Endothelial cell of umbilical vein (primary cell): ENCODE measurements at regions not wholly inside any gene's neighbourhood (a gene's known extent, or its start where the extent isn't known, plus 50 kb on each side); places are given as distances from the start of the nearest gene placed in this dataset.

Source experiments
- BruUV-seq: library from RNA; stranded (reverse); fragments of 400-500 nt; replicated peaks from 2 replicates; lab custom pipeline; 2021; lab: Mats Ljungman, UMichigan
- CTCF ChIA-PET: fragments of 300-600, 350-600 bp; sonication (Branson Sonifier 250); formaldehyde crosslinking; loops from one replicate; lab custom pipeline; 2021; ENCODE audit warnings: antibody characterized with exemption, inconsistent platforms; lab: Charles Lee
- POLR2A ChIA-PET: fragments of 300-600, 350-600 bp; sonication (Branson Sonifier 250); formaldehyde crosslinking; loops from one replicate; lab custom pipeline; 2021; ENCODE audit warnings: antibody characterized with exemption, inconsistent platforms; lab: Charles Lee
- DNase-seq: peaks from one replicate; pipeline ENCODE4 v3.0.0-alpha.2; 2011; ENCODE audit warnings: low read depth, low spot score
- FAIRE-seq: peaks from 2 replicates; lab custom pipeline; 2011; peaks lifted over from hg19 to GRCh38; lab: Jason Lieb, UNC
- H2AFZ ChIP-seq: 2 replicates; pipeline ENCODE4 v1.6.0; 2012; ENCODE audit warnings: low read depth, low read length, control low read depth, inconsistent platforms
- H3K27ac ChIP-seq: 2 replicates; pipeline ENCODE4 v1.5.1; 2011; ENCODE audit warnings: low read depth, mild to moderate bottlenecking, control low read depth, low read length, moderate library complexity; ENCODE audit not compliant: insufficient read depth
- H3K27me3 ChIP-seq, 2 experiments: 2 replicates each; pipeline versions ENCODE4 v1.6.0 to v1.6.1; 2011; ENCODE audit warnings: low read length in 2 of 2, mixed read lengths in 1 of 2; ENCODE audit not compliant: control insufficient read depth in 2 of 2, insufficient read depth in 2 of 2
- H3K36me3 ChIP-seq, 2 experiments: 2 replicates in 1 of 2; 3 replicates in 1 of 2; pipeline ENCODE4 v1.5.1; 2011; ENCODE audit warnings: low read length in 2 of 2, mild to moderate bottlenecking in 1 of 2, moderate library complexity in 1 of 2; ENCODE audit not compliant: control insufficient read depth in 2 of 2, insufficient read depth in 2 of 2; ENCODE audit errors: extremely low read depth in 1 of 2
- H3K4me1 ChIP-seq: 3 replicates; pipeline ENCODE4 v1.5.1; 2011; ENCODE audit warnings: mild to moderate bottlenecking, low read length; ENCODE audit not compliant: control insufficient read depth, insufficient read depth; ENCODE audit errors: extremely low read depth
- H3K4me2 ChIP-seq: 2 replicates; pipeline ENCODE4 v1.6.1; 2011; ENCODE audit warnings: low read length, control low read depth, mixed read lengths; ENCODE audit not compliant: insufficient read depth
- H3K4me3 ChIP-seq, 3 experiments: fragments of 200-600 bp in 1 of 3; sonication (generic), shearing (Covaris generic) in 1 of 3; replicated peaks in 1 of 3; 2 replicates each; pipeline ENCODE4 v1.5.1; 2011 to 2016; ENCODE audit warnings: control low read depth in 3 of 3, low read length in 3 of 3, mild to moderate bottlenecking in 2 of 3, inconsistent platforms in 1 of 3, low read depth in 1 of 3, moderate library complexity in 1 of 3; ENCODE audit not compliant: insufficient read depth in 1 of 3
- H3K79me2 ChIP-seq: 2 replicates; pipeline ENCODE4 v1.6.0; 2012; ENCODE audit warnings: low read length, inconsistent platforms; ENCODE audit not compliant: control insufficient read depth, insufficient read depth
- H3K9ac ChIP-seq: replicated peaks from 2 replicates; pipeline ENCODE3; 2011; ENCODE audit warnings: low read length, control low read depth; ENCODE audit not compliant: insufficient read depth; ENCODE audit errors: extremely low read depth
- H3K9me1 ChIP-seq: replicated peaks from 3 replicates; pipeline ENCODE4 v1.6.0; 2011; ENCODE audit warnings: mild to moderate bottlenecking, low read length; ENCODE audit not compliant: control insufficient read depth, insufficient read depth; ENCODE audit errors: extremely low read depth
- H3K9me3 ChIP-seq: replicated peaks from 2 replicates; pipeline ENCODE4 v1.5.1; 2012; ENCODE audit warnings: low read length, inconsistent platforms; ENCODE audit not compliant: control insufficient read depth, insufficient read depth
- H4K20me1 ChIP-seq: replicated peaks from 2 replicates; pipeline ENCODE3; 2011; ENCODE audit warnings: mild to moderate bottlenecking, low read length; ENCODE audit not compliant: control insufficient read depth, insufficient read depth; ENCODE audit errors: extremely low read depth
- CTCF ChIP-seq, 2 donors: IDR thresholded peaks; 1 replicate in 1 of 2; 2 replicates in 1 of 2; pipeline ENCODE4 v1.5.1; 2011; ENCODE audit warnings: low read length in 2 of 2, mild to moderate bottlenecking in 2 of 2, moderate library complexity in 2 of 2, control low read depth in 1 of 2, inconsistent platforms in 1 of 2, low read depth in 1 of 2; ENCODE audit not compliant: insufficient read depth in 1 of 2; ENCODE audit errors: extremely low read depth in 1 of 2
- EZH2 ChIP-seq: IDR thresholded peaks from 2 replicates; pipeline ENCODE4 v1.6.1; 2012; ENCODE audit warnings: borderline replicate concordance, low read depth, mild to moderate bottlenecking, moderate library complexity, low read length, inconsistent platforms; ENCODE audit not compliant: severe bottlenecking
- FOS ChIP-seq: IDR thresholded peaks from 2 replicates; pipeline ENCODE4 v1.6.1; 2011; ENCODE audit warnings: mild to moderate bottlenecking, low read length, moderate library complexity, borderline replicate concordance; ENCODE audit not compliant: insufficient read depth
- JUN ChIP-seq: IDR thresholded peaks from 2 replicates; pipeline ENCODE4 v1.6.1; 2011; ENCODE audit warnings: borderline replicate concordance, low read depth; ENCODE audit not compliant: insufficient read length, insufficient read depth
- MAX ChIP-seq: IDR thresholded peaks from 2 replicates; pipeline ENCODE4 v1.6.1; 2011; ENCODE audit not compliant: insufficient read depth, insufficient read length
- MYC ChIP-seq: IDR thresholded peaks from one replicate; pipeline ENCODE4 v1.6.1; 2011; ENCODE audit warnings: mild to moderate bottlenecking, low read depth, low read length
- POLR2A ChIP-seq: IDR thresholded peaks from 2 replicates; pipeline ENCODE4 v1.6.1; 2012; ENCODE audit warnings: low read depth, mild to moderate bottlenecking, control low read depth, low read length
- POLR2AphosphoS5 ChIP-seq: IDR thresholded peaks from 2 replicates; pipeline ENCODE4 v1.6.1; 2012; ENCODE audit warnings: low read depth, mild to moderate bottlenecking, control low read depth, low read length, moderate library complexity; ENCODE audit not compliant: insufficient read depth
- dilution Hi-C: fragments of 300-500 bp; cut with MboI; formaldehyde crosslinking; loops from one replicate; pipeline ENCODE4 v1.15.0; 2019; ENCODE audit warnings: low sequenced_read_pairs; ENCODE audit not compliant: extremely low pct_ligation_motif_present
- intact Hi-C: fragments of 100-400 bp; cut with micrococcal nuclease; formaldehyde crosslinking; loops from one replicate; pipeline ENCODE4 v1.10.0; 2022

GRCh38 chr17:62876673-62877405 lies 68.7 kb upstream of the MARCHF10 start:
- TF ChIP-seq MYC (no peak), FOS (peak; percentile 14), JUN (peak; percentile 3), POLR2A (no peak), EZH2 (no peak), CTCF (IDR thresholded peaks at IDR 0.05; ENCODE audit: extremely low read depth in 1 of 2, insufficient read depth in 1 of 2, low read depth in 1 of 2, low read length in 2 of 2) (no peak), MAX (no peak), POLR2AphosphoS5 (no peak)
- no peak overlapping the region for H3K4me3 ChIP-seq
- H2AFZ ChIP-seq = peak overlapping the region; percentile 23
- no peak overlapping the region for H3K9ac ChIP-seq
- no peak overlapping the region for H3K27ac ChIP-seq
- peak; percentile 26 for FAIRE-seq
- dilution Hi-C loops = no loop called here
- peak overlapping the region; percentile 43 for H3K4me2 ChIP-seq
- POLR2A ChIA-PET = no interaction called here
- CTCF ChIA-PET = interaction anchor here (0.8 to 1.7 kb wide), 7 partner anchors 12 to 324 kb away, joined by 3 to 5 read pairs (median 3); no protein-coding TSS in a partner anchor
- intact Hi-C loops = no loop called here
- H3K27me3 ChIP-seq = no peaks in the 10 kb centered on the region
- peak; percentile 77 for DNase-seq
- BruUV-seq = no TSS peak
- peaks cover 14% of the 10 kb centered on the region for H3K4me1 ChIP-seq
- H3K36me3 ChIP-seq = no peaks in the 10 kb centered on the region
- H4K20me1 ChIP-seq = no peaks in the 10 kb centered on the region
- H3K9me1 ChIP-seq = no peaks in the 10 kb centered on the region
- no peaks in the 10 kb centered on the region for H3K79me2 ChIP-seq
- H3K9me3 ChIP-seq = no peaks in the 10 kb centered on the region
